ENCODE measurements at regions not wholly inside any gene's neighbourhood (a gene's known extent, or its start where the extent isn't known, plus 50 kb on each side); places are given as distances from the start of the nearest gene placed in this dataset.

DNA sequence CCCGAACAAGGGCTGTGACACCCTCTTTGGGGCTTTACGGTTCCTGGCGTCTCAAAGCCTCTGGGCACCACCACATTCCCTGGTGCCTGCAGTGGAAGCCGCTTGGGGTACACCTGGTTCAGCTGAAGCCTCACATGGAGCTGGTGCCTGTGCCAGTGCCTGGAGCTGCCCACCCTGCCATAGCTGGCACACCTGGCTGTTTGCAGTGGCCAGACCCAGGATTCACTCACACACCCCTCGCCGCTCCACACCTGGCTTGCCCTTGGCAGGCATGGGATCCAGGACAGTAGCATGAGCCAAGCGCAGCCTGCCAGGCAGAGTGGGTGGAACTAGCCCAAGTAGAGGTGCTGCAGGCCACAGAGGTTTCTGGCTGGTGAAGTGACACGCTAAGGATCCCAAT lies 641.8 kb downstream of the TLE4 start:
- Histone ChIP-seq H3K36me3 (ENCODE audit: control insufficient read depth in 2 of 4, insufficient read depth in 4 of 4, low read length in 3 of 4) (no peaks in the 10 kb centered on the region), H3K9ac (replicated peaks in 1 of 4; ENCODE audit: extremely low read depth in 1 of 4, low read depth in 3 of 4, low read length in 3 of 4) (no peak overlapping the region), H4K5ac (ENCODE audit: insufficient read length, low read depth, low read length) (no peak overlapping the region), H2BK20ac (ENCODE audit: low read length) (no peak overlapping the region), H2BK120ac (replicated peaks; ENCODE audit: low read depth, low read length) (no peak overlapping the region), H3K27ac (ENCODE audit: low read depth, low read length) (no peak overlapping the region), H3K4me2 (ENCODE audit: insufficient read depth in 1 of 2, low read depth in 2 of 2, low read length in 2 of 2) (no peak overlapping the region), H4K20me1 (replicated peaks in 1 of 2; ENCODE audit: control insufficient read depth in 1 of 2, insufficient read depth in 2 of 2, low read length in 2 of 2) (no peaks in the 10 kb centered on the region), H3K18ac (ENCODE audit: extremely low read depth, low read length) (no peak overlapping the region), H2AK5ac (ENCODE audit: low read depth, low read length) (no peak overlapping the region), H3K79me1 (ENCODE audit: low read depth, low read length) (no peaks in the 10 kb centered on the region), H3K27me3 (replicated peaks in 1 of 4; ENCODE audit: control insufficient read depth in 3 of 4, extremely low read depth in 1 of 4, insufficient read depth in 3 of 4, low read length in 3 of 4) (no peaks in the 10 kb centered on the region), H3K9me3 (ENCODE audit: insufficient read depth in 2 of 2, low read depth in 1 of 2, low read length in 1 of 2) (no peaks in the 10 kb centered on the region; a peak in 1 of 4 replicates), H3K56ac (replicated peaks; ENCODE audit: insufficient read length, low read depth, low read length) (no peak overlapping the region), H2BK5ac (ENCODE audit: low read depth, low read length) (no peak overlapping the region), H2BK12ac (ENCODE audit: low read depth, low read length) (no peak overlapping the region), H3K23me2 (ENCODE audit: low read depth, low read length) (no peaks in the 10 kb centered on the region), H2AFZ (ENCODE audit: low read length) (no peak overlapping the region), H3K4me3 (ENCODE audit: extremely low read depth in 1 of 4, insufficient read depth in 2 of 4, low read depth in 3 of 4, low read length in 4 of 4) (no peak overlapping the region), H3K79me2 (ENCODE audit: control insufficient read depth in 1 of 2, insufficient read depth in 2 of 2, low read length in 2 of 2) (no peaks in the 10 kb centered on the region), H3K4me1 (replicated peaks in 1 of 4; ENCODE audit: control insufficient read depth in 3 of 4, insufficient read depth in 4 of 4, low read length in 3 of 4) (peaks cover 0 to 3% (median 0%) of the 10 kb centered on the region in 4 experiments; a peak in 1 of 7 replicates), H2BK15ac (ENCODE audit: low read length) (no peak overlapping the region), H3K23ac (ENCODE audit: insufficient read length) (no peak overlapping the region), H4K91ac (replicated peaks; ENCODE audit: insufficient read length, low read length) (no peak overlapping the region), H3K14ac (ENCODE audit: insufficient read length) (no peak overlapping the region), H4K8ac (ENCODE audit: extremely low read depth, insufficient read depth, low read length) (peak overlapping the region; percentile 71), H3K4ac (replicated peaks; ENCODE audit: insufficient read length, low read depth, low read length) (no peak overlapping the region)
- no peak for FAIRE-seq
- 93% methylated on average over 8 of the region's 8 CpGs; no CpG with 5 or more reads in 1 of the 2 experiments for WGBS, 2 experiments (ENCODE audit: extremely low coverage in 1 of 2, insufficient coverage in 1 of 2, insufficient read length in 1 of 2, insufficient replicate concordance in 2 of 2, low coverage in 1 of 2, low lambda C conversion rate in 2 of 2, missing lambda C conversion rate in 1 of 2)
- CTCF ChIA-PET (ENCODE audit: partially characterized antibody) = no interaction called here
- no peak for DNase-seq (ENCODE audit: low read depth in 1 of 2, low spot score in 2 of 2)
- POLR2A ChIA-PET (ENCODE audit: partially characterized antibody) = no interaction called here
- TF ChIP-seq CEBPB (IDR thresholded peaks at IDR 0.05; ENCODE audit: low read depth, low read length) (no peak), TAF1 (IDR thresholded peaks at IDR 0.05; ENCODE audit: low read depth, low read length) (no peak), NANOG (IDR thresholded peaks at IDR 0.05; ENCODE audit: insufficient read depth, low read depth, low read length, poor library complexity, severe bottlenecking) (no peak)
